Mesendoderm (in vitro differentiated cells): ENCODE measurements at regions not wholly inside any gene's neighbourhood (a gene's known extent, or its start where the extent isn't known, plus 50 kb on each side); places are given as distances from the start of the nearest gene placed in this dataset.

Source experiments
- DNase-seq: peaks from one replicate; pipeline ENCODE4 v3.0.0; 2013
- H2AK5ac ChIP-seq: 2 replicates; pipeline ENCODE4 v1.6.1; 2013; ENCODE audit warnings: low read length, inconsistent platforms
- H2BK120ac ChIP-seq: 2 replicates; pipeline ENCODE4 v1.6.1; 2013; ENCODE audit warnings: low read depth, mild to moderate bottlenecking, low read length, moderate library complexity, mixed read lengths
- H2BK15ac ChIP-seq: replicated peaks from 2 replicates; pipeline ENCODE4 v1.6.1; 2013; ENCODE audit warnings: low read depth, mild to moderate bottlenecking, moderate library complexity
- H2BK5ac ChIP-seq: 2 replicates; pipeline ENCODE4 v1.6.1; 2013; ENCODE audit warnings: low read length, inconsistent platforms
- H3K18ac ChIP-seq: 2 replicates; pipeline ENCODE4 v1.6.1; 2013; ENCODE audit warnings: mild to moderate bottlenecking, low read length, mixed read lengths
- H3K23ac ChIP-seq: one replicate; pipeline ENCODE4 v1.6.1; 2013; ENCODE audit warnings: low read length
- H3K27ac ChIP-seq: 2 replicates; pipeline ENCODE4 v1.5.1; 2013; ENCODE audit warnings: low read depth, mild to moderate bottlenecking, inconsistent platforms, low read length, moderate library complexity
- H3K27me3 ChIP-seq: 2 replicates; pipeline ENCODE4 v1.6.1; 2013; ENCODE audit warnings: low read length, control low read depth, mild to moderate bottlenecking, inconsistent platforms; ENCODE audit not compliant: insufficient read depth, poor library complexity
- H3K36me3 ChIP-seq: 2 replicates; pipeline ENCODE4 v1.6.1; 2013; ENCODE audit warnings: low read length, inconsistent platforms; ENCODE audit not compliant: control insufficient read depth, insufficient read depth
- H3K4ac ChIP-seq: one replicate; pipeline ENCODE4 v1.6.1; 2013; ENCODE audit warnings: low read depth, mild to moderate bottlenecking, low read length, moderate library complexity
- H3K4me1 ChIP-seq: 2 replicates; pipeline ENCODE4 v1.6.1; 2013; ENCODE audit warnings: low read depth, low read length, inconsistent platforms; ENCODE audit not compliant: control insufficient read depth
- H3K4me2 ChIP-seq: 2 replicates; pipeline ENCODE4 v1.6.1; 2013; ENCODE audit warnings: low read length
- H3K4me3 ChIP-seq: 2 replicates; pipeline ENCODE4 v1.5.1; 2013; ENCODE audit warnings: mild to moderate bottlenecking, low read length
- H3K56ac ChIP-seq: one replicate; pipeline ENCODE4 v1.6.1; 2013; ENCODE audit warnings: low read length
- H3K79me1 ChIP-seq: 2 replicates; pipeline ENCODE4 v1.6.1; 2013; ENCODE audit warnings: low read length, inconsistent platforms
- H3K79me2 ChIP-seq: 2 replicates; pipeline ENCODE4 v1.6.1; 2013; ENCODE audit warnings: mild to moderate bottlenecking, low read length; ENCODE audit not compliant: control insufficient read depth, insufficient read depth
- H3K9ac ChIP-seq: 2 replicates; pipeline ENCODE4 v1.6.1; 2013; ENCODE audit warnings: low read length, inconsistent platforms
- H4K5ac ChIP-seq: one replicate; pipeline ENCODE4 v1.6.1; 2013; ENCODE audit warnings: low read length
- H4K8ac ChIP-seq: one replicate; pipeline ENCODE4 v1.6.1; 2013; ENCODE audit warnings: low read depth, mild to moderate bottlenecking, control low read depth, low read length, moderate library complexity
- WGBS: extraction: QIAGEN DNeasy Blood & Tissue Kit; methylation state at CpG from one replicate; pipeline ENCODE4 v1.1.7; 2013; ENCODE audit warnings: low lambda C conversion rate, missing lambda C conversion rate; ENCODE audit not compliant: insufficient coverage; ENCODE audit errors: extremely low coverage; 5-methylcytosine and 5-hydroxymethylcytosine counted together

DNA sequence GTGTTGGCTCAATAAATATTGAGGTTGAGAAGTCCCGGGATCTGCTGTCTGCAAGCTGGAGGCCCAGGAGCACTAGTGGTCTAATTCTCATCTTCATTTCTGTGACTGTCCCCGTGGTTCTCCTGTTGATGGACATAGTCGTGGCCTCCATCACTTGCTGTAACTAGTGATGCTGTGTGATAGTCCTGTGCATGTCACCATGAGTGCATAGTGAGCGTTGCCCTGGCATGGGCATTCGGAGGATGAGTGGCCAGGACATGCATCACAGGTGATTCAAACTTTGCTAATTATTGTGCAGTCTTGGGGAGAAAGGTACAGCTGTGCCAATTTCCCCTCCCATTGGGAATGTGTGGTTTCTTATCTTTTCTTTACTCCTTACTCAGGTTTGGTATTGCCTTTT lies 902.2 kb downstream of the BRD1 start:
- Histone ChIP-seq H3K4me1 (no peaks in the 10 kb centered on the region), H3K4ac (no peak overlapping the region), H3K27me3 (no peaks in the 10 kb centered on the region), H2BK5ac (no peak overlapping the region), H3K79me2 (no peaks in the 10 kb centered on the region), H3K56ac (no peak overlapping the region), H3K9ac (no peak overlapping the region), H4K5ac (no peak overlapping the region), H3K36me3 (no peaks in the 10 kb centered on the region), H2BK15ac (no peak overlapping the region), H3K4me2 (no peak overlapping the region), H4K8ac (no peak overlapping the region), H3K23ac (no peak overlapping the region), H3K79me1 (no peaks in the 10 kb centered on the region), H2AK5ac (no peak overlapping the region), H3K18ac (no peak overlapping the region), H3K4me3 (no peak overlapping the region), H3K27ac (no peak overlapping the region), H2BK120ac (no peak overlapping the region)
- WGBS: no CpG with 5 or more reads among the region's 5 CpGs
- DNase-seq: no peak

GRCh38 chr22:48923996-48924395 lies 903.7 kb downstream of the BRD1 start:
- Histone ChIP-seq H4K8ac (no peak overlapping the region), H3K4ac (no peak overlapping the region), H2BK120ac (no peak overlapping the region), H3K79me1 (no peaks in the 10 kb centered on the region), H3K79me2 (no peaks in the 10 kb centered on the region), H2BK15ac (no peak overlapping the region), H3K4me3 (no peak overlapping the region), H3K36me3 (no peaks in the 10 kb centered on the region), H3K4me1 (no peaks in the 10 kb centered on the region), H3K23ac (no peak overlapping the region), H3K18ac (no peak overlapping the region), H4K5ac (no peak overlapping the region), H2AK5ac (no peak overlapping the region), H3K9ac (no peak overlapping the region), H3K27ac (no peak overlapping the region), H2BK5ac (no peak overlapping the region), H3K4me2 (no peak overlapping the region), H3K56ac (no peak overlapping the region), H3K27me3 (no peaks in the 10 kb centered on the region)
- DNase-seq: no peak
- WGBS: no CpG with 5 or more reads among the region's 9 CpGs

- no peak overlapping the region for H2BK15ac ChIP-seq
- no peak overlapping the region for H2AK5ac ChIP-seq
- DNase-seq: no peak
- H3K27me3 ChIP-seq: no peaks in the 10 kb centered on the region
- no peak overlapping the region for H3K18ac ChIP-seq
- H3K79me1 ChIP-seq: no peaks in the 10 kb centered on the region
- no peak overlapping the region for H4K8ac ChIP-seq
- no peaks in the 10 kb centered on the region for H3K36me3 ChIP-seq
- H3K56ac ChIP-seq: no peak overlapping the region
- H3K27ac ChIP-seq: no peak overlapping the region
- H4K5ac ChIP-seq: no peak overlapping the region
- H2BK120ac ChIP-seq: no peak overlapping the region
- no peaks in the 10 kb centered on the region for H3K4me1 ChIP-seq
- H3K79me2 ChIP-seq: no peaks in the 10 kb centered on the region
- H3K9ac ChIP-seq: no peak overlapping the region
- WGBS: no CpG with 5 or more reads among the region's 14 CpGs
- no peak overlapping the region for H3K4ac ChIP-seq
- H3K23ac ChIP-seq: no peak overlapping the region
- no peak overlapping the region for H2BK5ac ChIP-seq
- no peak overlapping the region for H3K4me2 ChIP-seq
- no peak overlapping the region for H3K4me3 ChIP-seq
These were observed 904.4 kb downstream of the BRD1 start for GRCh38 chr22:48923165-48923865.

DNA sequence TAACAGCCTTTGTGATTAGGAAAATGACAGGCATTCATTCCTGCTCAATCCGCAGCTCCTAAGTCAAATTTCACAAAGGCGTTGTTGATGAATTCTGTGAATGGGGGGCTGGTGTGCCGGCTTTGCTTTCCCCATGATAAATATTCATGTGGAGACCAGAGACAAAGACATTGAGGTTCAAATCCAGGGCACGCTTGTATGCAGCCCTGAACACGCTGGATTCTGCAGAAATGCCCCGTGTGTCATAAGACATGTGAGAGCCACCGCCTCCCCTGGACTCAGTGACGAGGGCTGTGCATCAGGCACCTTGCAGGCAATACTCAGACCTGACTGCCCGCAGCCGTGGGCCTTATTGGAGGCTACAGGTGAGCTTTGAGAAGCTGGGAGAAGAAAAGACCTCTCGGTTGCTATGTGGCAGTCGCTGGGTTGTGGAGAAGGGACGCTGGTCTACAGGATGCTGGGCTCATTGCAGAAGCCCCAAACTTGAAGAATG lies 906.2 kb downstream of the BRD1 start:
- H4K5ac ChIP-seq: no peak overlapping the region
- H3K36me3 ChIP-seq: no peaks in the 10 kb centered on the region
- no peak overlapping the region for H3K56ac ChIP-seq
- no peak for DNase-seq
- H2BK15ac ChIP-seq: no peak overlapping the region
- H3K9ac ChIP-seq: no peak overlapping the region
- no peak overlapping the region for H3K18ac ChIP-seq
- H3K79me2 ChIP-seq: no peaks in the 10 kb centered on the region
- no peaks in the 10 kb centered on the region for H3K79me1 ChIP-seq
- H3K4ac ChIP-seq: no peak overlapping the region
- H3K27ac ChIP-seq: no peak overlapping the region
- no CpG with 5 or more reads among the region's 13 CpGs for WGBS
- H3K23ac ChIP-seq: no peak overlapping the region
- H3K4me3 ChIP-seq: no peak overlapping the region
- no peaks in the 10 kb centered on the region for H3K27me3 ChIP-seq
- H2BK120ac ChIP-seq: no peak overlapping the region
- no peak overlapping the region for H2BK5ac ChIP-seq
- no peak overlapping the region for H3K4me2 ChIP-seq
- H2AK5ac ChIP-seq: no peak overlapping the region
- no peaks in the 10 kb centered on the region for H3K4me1 ChIP-seq
- no peak overlapping the region for H4K8ac ChIP-seq

DNA sequence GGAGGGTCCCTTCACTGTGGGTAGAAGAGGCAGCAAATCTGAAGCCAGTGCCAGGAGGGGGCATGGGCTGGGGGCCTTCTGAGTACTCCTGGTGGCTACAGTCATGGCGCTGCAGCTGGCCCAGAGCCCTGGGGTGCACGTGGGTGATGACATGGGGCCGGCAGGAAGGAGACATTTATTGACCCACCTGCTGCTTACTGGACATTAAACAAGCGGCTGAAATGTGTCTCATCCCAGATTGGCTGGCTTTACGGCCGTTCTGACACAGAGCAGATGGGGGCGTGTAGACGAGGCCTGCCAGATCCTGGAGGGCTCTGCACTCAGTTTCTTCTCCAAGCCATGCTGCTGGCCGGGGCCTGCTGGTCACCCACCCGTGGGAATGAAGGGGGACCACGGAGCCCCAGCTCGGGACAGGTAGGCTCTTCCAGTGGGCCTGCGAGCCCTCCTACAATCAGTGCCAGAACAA lies 906.9 kb downstream of the BRD1 start:
- H3K36me3 ChIP-seq: no peaks in the 10 kb centered on the region

More for the DNA sequence above, 906.9 kb downstream of the BRD1 start:
- Histone ChIP-seq H4K8ac (no peak overlapping the region), H3K23ac (no peak overlapping the region), H3K79me1 (no peaks in the 10 kb centered on the region), H3K79me2 (no peaks in the 10 kb centered on the region), H3K4me2 (no peak overlapping the region), H3K27ac (no peak overlapping the region), H2BK120ac (no peak overlapping the region), H3K4me1 (no peaks in the 10 kb centered on the region), H3K27me3 (no peaks in the 10 kb centered on the region), H3K9ac (no peak overlapping the region), H2AK5ac (no peak overlapping the region), H2BK15ac (no peak overlapping the region), H4K5ac (no peak overlapping the region), H3K18ac (no peak overlapping the region), H2BK5ac (no peak overlapping the region), H3K4me3 (no peak overlapping the region), H3K56ac (no peak overlapping the region), H3K4ac (no peak overlapping the region)
- DNase-seq: no peak
- WGBS: no CpG with 5 or more reads among the region's 13 CpGs
